GM18867 (cell line): ENCODE measurements at regions not wholly inside any gene's neighbourhood (a gene's known extent, or its start where the extent isn't known, plus 50 kb on each side); places are given as distances from the start of the nearest gene placed in this dataset.

Experiments
- ATAC-seq: cut with Tn5 transposase; IDR thresholded peaks from one replicate; pipeline ENCODE4 v1.9.1; 2021; ENCODE audit warnings: mild to moderate bottlenecking, moderate library complexity; ENCODE audit not compliant: unreplicated experiment

DNA sequence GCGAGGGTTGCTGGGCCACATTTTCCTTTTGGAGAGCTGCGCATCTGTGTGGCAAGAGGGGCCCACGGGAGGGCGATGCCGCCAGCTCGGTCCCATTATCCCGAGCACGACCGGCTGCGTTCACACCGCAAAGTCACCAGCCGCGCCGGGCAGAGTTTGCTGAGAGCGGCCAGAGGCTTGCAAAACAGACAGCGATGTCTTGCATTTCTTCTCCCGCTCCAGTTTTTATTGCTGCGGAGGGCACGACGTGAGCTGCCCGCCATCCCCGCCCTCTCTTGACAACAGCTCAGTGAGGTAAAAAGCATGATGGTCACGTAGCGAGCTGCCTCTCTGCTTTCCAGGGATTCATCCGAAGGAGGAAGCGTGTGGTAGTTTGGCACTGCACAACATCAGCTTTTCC, 102.1 kb upstream of the TENM3 start:
- ATAC-seq = no peak

DNA sequence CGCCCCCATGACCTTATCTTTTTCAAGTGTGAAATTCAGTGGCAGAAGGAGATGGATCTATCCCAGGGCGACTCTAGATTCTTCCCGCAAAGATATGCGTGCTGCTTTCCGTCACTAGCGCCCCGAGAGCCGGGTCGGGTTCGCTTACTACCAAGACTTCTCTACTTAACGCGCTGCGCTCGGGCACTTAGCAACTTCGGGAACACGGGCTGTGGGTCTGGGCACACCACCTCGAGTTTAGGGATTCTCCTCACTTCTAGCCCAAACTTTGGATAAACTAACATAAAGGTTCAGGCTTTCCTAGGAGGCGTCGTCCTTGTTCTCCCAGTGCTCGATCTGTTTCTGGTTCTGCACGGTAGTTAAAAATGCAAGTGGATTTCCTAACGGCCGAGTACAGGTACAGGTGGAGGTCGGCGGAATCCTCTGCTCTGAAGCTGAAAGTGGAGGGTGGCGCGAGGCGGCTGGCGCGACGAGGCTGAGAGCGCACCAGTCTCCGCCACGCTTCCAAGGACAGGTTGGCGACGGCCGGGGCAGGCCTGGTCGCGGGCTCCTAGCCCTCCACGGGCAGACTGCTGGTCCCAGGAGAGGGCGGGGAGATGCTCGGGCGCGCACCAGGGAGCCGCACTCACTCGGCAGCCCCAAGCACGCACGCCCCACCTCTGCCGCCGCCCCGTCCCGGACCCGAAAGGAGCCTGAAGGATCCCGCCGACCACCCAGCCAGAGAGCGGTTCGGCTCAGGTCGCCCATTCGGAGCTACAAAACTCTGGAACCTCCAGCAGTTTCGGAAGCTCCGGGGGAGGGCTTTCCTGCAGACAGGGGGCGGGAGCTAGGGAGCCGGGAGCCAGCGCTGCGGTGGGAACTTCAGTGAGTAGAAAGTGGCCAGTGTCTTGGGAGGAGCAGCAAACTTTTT, 100.8 kb upstream of the TENM3 start:
- no peak for ATAC-seq

DNA sequence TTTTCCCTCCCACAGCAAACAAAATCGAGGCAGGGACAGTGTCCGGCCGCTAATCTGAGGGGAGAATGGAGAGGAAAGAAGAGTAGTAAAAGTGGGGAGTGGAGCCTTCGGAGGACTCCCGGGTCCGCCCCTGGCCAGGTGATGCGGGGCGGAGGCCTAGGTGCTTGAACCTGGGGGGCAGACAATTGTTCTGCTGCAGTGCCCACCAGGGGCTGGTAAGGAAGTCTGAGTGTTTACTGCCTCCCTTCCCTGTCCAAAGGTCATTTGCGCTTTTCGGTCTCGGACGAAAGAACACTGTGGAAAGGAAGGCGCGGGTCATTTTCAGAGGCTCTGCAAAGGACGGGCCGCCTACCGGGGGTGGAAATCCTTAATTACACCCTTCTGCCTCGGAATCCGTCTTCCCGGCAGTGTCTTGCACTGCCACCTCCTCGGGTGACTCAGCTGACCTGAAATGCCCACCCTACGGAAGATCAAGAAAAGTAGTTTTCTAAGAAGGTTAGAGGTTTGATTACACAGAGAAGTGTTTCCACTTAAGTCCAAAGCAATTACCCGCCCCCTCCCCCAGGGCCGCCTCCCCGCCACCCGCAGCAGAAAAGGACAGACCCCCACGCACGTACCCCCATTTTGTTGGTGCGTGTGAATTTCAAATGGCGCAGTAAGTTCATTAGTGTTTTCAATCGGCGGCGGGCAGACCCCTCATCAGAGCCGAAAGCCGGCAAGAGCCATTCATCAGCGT, 99.9 kb upstream of the TENM3 start:
- ATAC-seq = no peak

DNA sequence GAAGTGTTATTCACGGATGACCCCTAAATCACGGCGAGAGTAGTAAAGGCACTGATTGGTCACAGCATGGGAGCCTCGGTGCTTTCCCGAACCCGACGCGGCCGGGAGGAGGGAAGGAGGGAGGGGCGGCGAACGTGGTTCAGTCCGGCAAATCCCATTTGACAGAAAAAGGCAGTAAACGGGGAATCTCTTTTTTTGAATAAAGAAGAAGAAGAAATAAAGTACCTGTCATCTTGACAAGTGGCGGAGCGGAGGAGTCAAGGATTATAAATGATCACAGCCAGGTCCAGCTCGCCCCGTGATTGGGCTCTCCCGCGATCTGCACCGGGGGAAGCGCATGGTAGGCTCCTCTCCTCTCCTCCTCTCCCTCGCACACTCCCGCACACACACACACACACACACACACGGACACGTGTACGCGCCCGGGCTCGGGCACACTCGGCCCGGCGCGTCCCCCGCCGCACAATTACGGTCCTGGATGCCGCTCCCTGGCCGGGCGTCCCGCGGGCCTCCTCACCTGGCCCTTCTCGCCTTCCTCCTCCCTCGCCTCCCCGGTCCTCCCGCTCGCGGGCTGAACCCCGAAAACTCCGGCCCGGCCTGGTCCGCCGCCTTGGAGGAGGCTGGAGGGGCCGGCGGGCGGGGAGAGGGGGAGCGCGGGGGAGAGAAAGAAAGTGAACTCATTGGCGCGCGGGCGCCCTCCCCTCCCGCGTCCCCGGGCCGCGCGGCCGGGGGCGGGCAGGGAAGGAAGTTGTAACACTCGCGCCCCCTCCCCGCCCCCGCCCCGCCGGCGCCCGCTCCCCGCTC, 99.2 kb upstream of the TENM3 start:
- peak; percentile 24 for ATAC-seq

- ATAC-seq = peak; percentile 50
Observed at GRCh38 chr4:182144626-182145333, 98.4 kb upstream of the TENM3 start.

- no peak for ATAC-seq
Observed at GRCh38 chr4:182145334-182145905, 97.8 kb upstream of the TENM3 start.

DNA sequence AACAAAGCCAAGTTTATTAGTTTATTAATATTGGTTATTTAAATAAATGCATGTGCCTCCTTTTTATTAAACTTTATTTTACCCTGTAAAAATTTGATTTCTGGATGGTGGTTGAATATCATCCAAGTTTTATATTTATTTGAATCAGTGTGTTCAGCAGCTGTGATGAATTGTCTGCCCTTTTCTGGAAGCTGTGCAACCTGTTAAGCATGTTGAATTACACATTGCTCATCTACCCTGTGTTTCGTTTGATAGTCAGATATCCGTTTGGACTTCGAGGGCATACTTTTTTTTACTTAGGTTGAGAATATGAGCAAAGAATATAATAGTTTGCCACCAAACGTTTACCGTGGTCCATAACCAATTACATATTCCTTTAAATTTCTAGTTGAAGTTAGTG, 95.8 kb upstream of the TENM3 start:
- ATAC-seq = no peak

- ATAC-seq = no peak
Observed at GRCh38 chr4:182150645-182151044, 92.6 kb upstream of the TENM3 start.

DNA sequence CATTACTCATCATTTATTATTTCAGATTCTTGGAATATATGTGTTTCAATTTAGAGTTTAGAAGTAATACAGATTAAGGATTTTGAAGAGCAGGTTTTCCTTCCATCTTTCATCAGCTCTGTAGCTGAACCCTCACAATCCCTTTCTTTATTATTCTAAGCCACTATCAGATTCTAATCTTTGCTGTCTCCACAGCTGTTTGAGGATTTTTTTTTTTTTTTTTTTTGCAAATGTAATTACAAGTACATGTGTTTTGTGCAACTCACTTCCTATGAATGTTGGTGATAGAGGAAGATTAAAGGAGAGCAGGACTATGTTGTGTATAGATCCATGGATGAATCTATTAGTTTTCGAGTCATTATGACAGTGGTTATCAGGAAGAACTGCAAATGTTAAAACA, 87.4 kb upstream of the TENM3 start:
- no peak for ATAC-seq

- no peak for ATAC-seq
Observed at GRCh38 chr4:182163180-182163579, 80.0 kb upstream of the TENM3 start.

- no peak for ATAC-seq
Observed at GRCh38 chr4:182169572-182169971, 73.6 kb upstream of the TENM3 start.

GRCh38 chr4:182169987-182170386, 73.2 kb upstream of the TENM3 start:
- no peak for ATAC-seq

DNA sequence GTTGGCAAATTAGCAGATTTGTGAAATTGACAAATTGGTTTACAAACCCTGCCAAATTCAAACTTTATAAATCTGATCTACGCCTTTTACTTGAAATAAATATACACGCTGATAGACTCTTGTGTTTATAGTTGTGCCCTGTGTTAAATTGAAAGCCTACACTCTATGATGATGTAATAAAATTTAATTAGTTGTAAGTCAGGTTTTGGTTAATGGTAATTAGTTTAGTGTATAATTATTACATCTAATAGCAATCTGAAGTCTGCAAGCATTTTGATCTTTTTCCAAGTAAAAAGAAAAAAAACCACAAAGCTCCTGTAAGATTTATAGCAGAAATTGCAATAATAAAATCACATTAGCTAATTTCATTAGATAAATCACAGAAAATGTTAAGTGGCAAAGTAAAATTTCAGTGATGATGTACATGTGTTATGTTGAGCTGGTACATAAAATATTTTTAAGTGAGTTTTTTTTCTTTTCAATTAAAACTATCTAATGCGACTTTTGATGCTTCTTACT, 72.7 kb upstream of the TENM3 start:
- no peak for ATAC-seq

- ATAC-seq = no peak
Observed at GRCh38 chr4:182174979-182175378, 68.2 kb upstream of the TENM3 start.

- ATAC-seq = no peak
Observed at GRCh38 chr4:182175788-182176519, 67.2 kb upstream of the TENM3 start.

DNA sequence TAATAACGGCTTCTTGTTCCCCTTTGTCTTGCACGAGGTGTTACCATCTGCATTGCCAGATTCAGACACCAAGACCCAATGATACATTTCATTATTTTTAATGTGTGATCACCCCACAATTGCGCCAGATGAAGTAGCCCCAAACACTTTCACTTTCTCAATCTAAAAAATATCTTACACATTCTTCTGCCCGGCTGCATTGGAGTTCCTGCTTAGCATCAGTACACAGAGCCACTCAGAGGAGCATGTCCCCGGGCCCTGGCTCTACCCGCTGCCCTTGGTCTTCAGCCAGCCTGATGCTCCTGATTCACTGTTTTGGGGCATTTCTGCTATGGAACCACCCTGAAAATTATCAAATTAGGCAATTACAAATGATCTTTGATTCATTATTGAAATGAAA, 66.0 kb upstream of the TENM3 start:
- ATAC-seq = no peak

DNA sequence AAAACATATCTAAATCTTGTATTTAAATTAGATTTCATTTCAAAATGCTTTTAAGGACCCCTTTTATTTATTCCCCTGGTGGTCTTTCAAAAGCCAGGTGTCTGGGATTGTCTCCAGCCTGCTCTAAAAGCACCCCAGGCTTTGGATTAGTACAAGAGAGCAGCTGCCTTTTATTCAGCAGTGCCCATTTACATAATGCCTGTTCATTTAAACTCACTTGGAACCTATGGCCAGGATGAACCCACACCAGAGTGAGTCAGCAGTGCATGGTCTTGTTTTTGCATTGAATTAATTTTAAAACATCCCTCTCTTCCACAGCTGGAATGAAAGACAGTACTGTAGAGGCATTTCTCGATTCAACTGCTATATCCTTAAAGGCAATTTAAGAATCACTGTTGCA, 64.1 kb upstream of the TENM3 start:
- ATAC-seq = no peak

DNA sequence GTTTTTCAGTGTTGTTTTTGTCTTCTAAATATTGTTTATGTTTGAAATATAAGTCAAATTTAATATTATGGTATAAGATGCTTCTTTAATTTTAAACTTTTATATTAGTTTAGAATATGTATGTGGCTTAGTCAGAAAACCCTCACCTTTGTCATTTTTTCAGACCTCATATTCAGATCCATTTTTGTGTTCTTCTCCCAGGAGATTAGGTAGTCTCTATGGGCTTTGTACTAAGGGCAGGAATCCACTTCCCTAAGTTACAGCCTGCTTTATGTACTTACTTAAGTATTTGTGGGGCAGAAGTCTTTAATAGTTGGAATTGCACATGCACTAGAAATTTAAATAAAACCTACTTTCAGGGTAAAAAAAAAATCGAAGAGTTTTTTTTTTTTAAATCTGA, 63.5 kb upstream of the TENM3 start:
- no peak for ATAC-seq

- ATAC-seq = no peak
Observed at GRCh38 chr4:182185491-182185890, 57.7 kb upstream of the TENM3 start.

DNA sequence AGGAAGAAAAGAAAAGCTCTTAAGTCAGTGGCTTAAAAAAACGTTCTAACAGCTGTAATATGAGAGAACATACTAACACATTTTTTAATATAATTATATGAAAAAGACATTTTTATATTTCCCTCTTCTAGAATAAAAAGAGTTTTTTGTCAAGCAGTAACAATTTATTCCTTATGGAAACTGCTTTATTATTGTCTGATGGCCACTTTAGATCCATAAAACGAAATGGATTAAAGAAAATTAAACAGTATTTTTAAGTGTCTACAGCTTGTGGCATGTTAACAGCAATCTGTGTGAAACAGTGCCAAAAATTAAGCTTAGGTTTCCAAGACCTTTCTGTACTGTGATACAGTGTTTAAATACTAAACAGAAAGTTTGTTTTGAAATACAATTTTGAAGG, 55.5 kb upstream of the TENM3 start:
- no peak for ATAC-seq
